CD4-positive, alpha-beta memory T cell (primary cell): ENCODE measurements at regions not wholly inside any gene's neighbourhood (a gene's known extent, or its start where the extent isn't known, plus 50 kb on each side); places are given as distances from the start of the nearest gene placed in this dataset.

Experiments used
- CTCF ChIA-PET: fragments of 350-600 bp; sonication (Branson Sonifier 250); formaldehyde crosslinking; loops from one replicate; lab custom pipeline; 2021; ENCODE audit warnings: inconsistent platforms; ENCODE audit not compliant: partially characterized antibody; lab: Charles Lee
- POLR2A ChIA-PET: fragments of 350-600 bp; sonication (Branson Sonifier 250); formaldehyde crosslinking; loops from one replicate; lab custom pipeline; 2021; ENCODE audit not compliant: partially characterized antibody; lab: Charles Lee
- DNase-seq, 5 donors: peaks; one replicate each; pipeline versions ENCODE4 v3.0.0 to v3.0.0-alpha.2; 2020 to 2022; ENCODE audit warnings: mixed read lengths in 1 of 5
- H3K27ac ChIP-seq: one replicate; pipeline ENCODE4 v1.7.0; 2013; ENCODE audit warnings: low read depth, low read length
- H3K27me3 ChIP-seq: 2 replicates; pipeline ENCODE4 v1.7.0; 2013; ENCODE audit warnings: mild to moderate bottlenecking, low read length, moderate library complexity; ENCODE audit not compliant: insufficient read depth
- H3K36me3 ChIP-seq: 2 replicates; pipeline ENCODE4 v1.7.0; 2013; ENCODE audit warnings: mild to moderate bottlenecking, low read length, moderate library complexity; ENCODE audit not compliant: insufficient read depth
- H3K4me1 ChIP-seq: 2 replicates; pipeline ENCODE4 v1.7.0; 2013; ENCODE audit warnings: mild to moderate bottlenecking, low read length, moderate library complexity; ENCODE audit not compliant: insufficient read depth
- H3K4me3 ChIP-seq, 2 donors: one replicate each; pipeline ENCODE4 v1.7.0; 2013; ENCODE audit warnings: low read length in 2 of 2, mild to moderate bottlenecking in 1 of 2
- H3K9me3 ChIP-seq, 2 donors: one replicate each; pipeline ENCODE4 v1.7.0; 2013; ENCODE audit warnings: low read length in 2 of 2, control low read depth in 1 of 2; ENCODE audit not compliant: control insufficient read depth in 1 of 2
- H3K27ac Mint-ChIP-seq, 7 donors: one replicate each; pipeline ENCODE4 v1.8.0; 2020 to 2021; ENCODE audit warnings: mixed read lengths in 7 of 7, mild to moderate bottlenecking in 6 of 7, inconsistent platforms in 3 of 7, moderate library complexity in 3 of 7
- H3K27me3 Mint-ChIP-seq, 2 donors: one replicate each; pipeline ENCODE4 v1.8.0; 2020 to 2021; ENCODE audit warnings: mixed read lengths in 2 of 2
- H3K36me3 Mint-ChIP-seq, 2 donors: one replicate each; pipeline ENCODE4 v1.8.0; 2020 to 2021; ENCODE audit warnings: mixed read lengths in 2 of 2, inconsistent platforms in 1 of 2, mild to moderate bottlenecking in 1 of 2
- H3K4me1 Mint-ChIP-seq, 4 donors: one replicate each; pipeline ENCODE4 v1.8.0; 2020 to 2021; ENCODE audit warnings: mixed read lengths in 4 of 4, mild to moderate bottlenecking in 1 of 4
- H3K4me3 Mint-ChIP-seq, 8 donors: one replicate each; pipeline ENCODE4 v1.8.0; 2020 to 2021; ENCODE audit warnings: mixed read lengths in 8 of 8, mild to moderate bottlenecking in 7 of 8, moderate library complexity in 6 of 8, inconsistent platforms in 3 of 8
- H3K9me3 Mint-ChIP-seq, 8 donors: one replicate each; pipeline ENCODE4 v1.8.0; 2020 to 2021; ENCODE audit warnings: mixed read lengths in 8 of 8, mild to moderate bottlenecking in 5 of 8, inconsistent platforms in 3 of 8, moderate library complexity in 1 of 8
- intact Hi-C: fragments of 100-400 bp; cut with micrococcal nuclease; formaldehyde crosslinking; loops from one replicate; pipeline ENCODE4 v1.15.1; 2023

GRCh38 chr13:31437975-31438374, 238.2 kb downstream of the B3GLCT start:
- CTCF ChIA-PET, result interaction anchor here (1.1 to 2.4 kb wide), 2 partner anchors 11 to 14 kb away, joined by 5 to 8 read pairs; no protein-coding TSS in a partner anchor
- POLR2A ChIA-PET, result no interaction called here
- Mint-ChIP-seq H3K9me3 (no peaks in the 10 kb centered on the region), H3K27me3 (peaks cover 7 to 17% of the 10 kb centered on the region in 2 donors), H3K27ac (no peak overlapping the region), H3K36me3 (no peaks in the 10 kb centered on the region), H3K4me3 (no peak overlapping the region), H3K4me1 (no peaks in the 10 kb centered on the region)
- intact Hi-C loops, result no loop called here
- Histone ChIP-seq H3K27ac (no peak overlapping the region), H3K27me3 (no peaks in the 10 kb centered on the region), H3K36me3 (no peaks in the 10 kb centered on the region), H3K4me1 (no peaks in the 10 kb centered on the region), H3K4me3 (no peak overlapping the region), H3K9me3 (no peaks in the 10 kb centered on the region)
- no peak for DNase-seq

GRCh38 chr13:31440132-31440531, 240.4 kb downstream of the B3GLCT start:
- Mint-ChIP-seq H3K27ac (no peak overlapping the region), H3K36me3 (no peaks in the 10 kb centered on the region), H3K9me3 (no peaks in the 10 kb centered on the region), H3K27me3 (peaks cover 7 to 25% of the 10 kb centered on the region in 2 donors), H3K4me3 (no peak overlapping the region), H3K4me1 (no peaks in the 10 kb centered on the region)
- DNase-seq, result no peak
- ChIA-PET CTCF (no interaction called here), POLR2A (no interaction called here)
- Histone ChIP-seq H3K36me3 (no peaks in the 10 kb centered on the region), H3K4me1 (no peaks in the 10 kb centered on the region), H3K27ac (no peak overlapping the region), H3K27me3 (no peaks in the 10 kb centered on the region), H3K9me3 (no peaks in the 10 kb centered on the region), H3K4me3 (no peak overlapping the region)
- intact Hi-C loops, result no loop called here

GRCh38 chr13:31441800-31442510, 242.2 kb downstream of the B3GLCT start:
- Histone ChIP-seq H3K27me3 (no peaks in the 10 kb centered on the region), H3K9me3 (no peaks in the 10 kb centered on the region), H3K4me3 (no peak overlapping the region), H3K36me3 (no peaks in the 10 kb centered on the region), H3K4me1 (no peaks in the 10 kb centered on the region), H3K27ac (no peak overlapping the region)
- Mint-ChIP-seq H3K27me3 (peaks cover 9 to 30% of the 10 kb centered on the region in 2 donors), H3K36me3 (no peaks in the 10 kb centered on the region), H3K4me3 (no peak overlapping the region), H3K9me3 (no peaks in the 10 kb centered on the region), H3K27ac (no peak overlapping the region), H3K4me1 (no peaks in the 10 kb centered on the region)
- POLR2A ChIA-PET, result no interaction called here
- intact Hi-C loops, result no loop called here
- CTCF ChIA-PET, result interaction anchor here (1.1 to 1.4 kb wide), 2 partner anchors 11 to 21 kb away, joined by 4 to 5 read pairs; no protein-coding TSS in a partner anchor
- DNase-seq, result no peak

GRCh38 chr13:31442571-31442970, 242.8 kb downstream of the B3GLCT start:
- H3K4me1 ChIP-seq, result no peaks in the 10 kb centered on the region
- no peaks in the 10 kb centered on the region for H3K9me3 ChIP-seq
- no peak overlapping the region for H3K27ac ChIP-seq
- intact Hi-C loops, result no loop called here
- POLR2A ChIA-PET, result no interaction called here
- Mint-ChIP-seq H3K27ac (no peak overlapping the region), H3K36me3 (no peaks in the 10 kb centered on the region), H3K4me3 (no peak overlapping the region), H3K27me3 (peaks cover 10 to 32% of the 10 kb centered on the region in 2 donors), H3K4me1 (no peaks in the 10 kb centered on the region), H3K9me3 (no peaks in the 10 kb centered on the region)
- CTCF ChIA-PET, result interaction anchor here (1.1 to 1.4 kb wide), 2 partner anchors 11 to 22 kb away, joined by 4 to 5 read pairs; no protein-coding TSS in a partner anchor
- no peak for DNase-seq
- H3K36me3 ChIP-seq, result no peaks in the 10 kb centered on the region
- no peaks in the 10 kb centered on the region for H3K27me3 ChIP-seq
- no peak overlapping the region for H3K4me3 ChIP-seq

GRCh38 chr13:31444266-31444856, 244.6 kb downstream of the B3GLCT start:
- Mint-ChIP-seq H3K4me1 (no peaks in the 10 kb centered on the region), H3K9me3 (no peaks in the 10 kb centered on the region), H3K36me3 (no peaks in the 10 kb centered on the region), H3K27ac (no peak overlapping the region), H3K4me3 (no peak overlapping the region), H3K27me3 (peaks cover 11 to 26% of the 10 kb centered on the region in 2 donors)
- no peaks in the 10 kb centered on the region for H3K4me1 ChIP-seq
- intact Hi-C loops, result no loop called here
- ChIA-PET CTCF (no interaction called here), POLR2A (no interaction called here)
- H3K4me3 ChIP-seq, result no peak overlapping the region
- H3K27me3 ChIP-seq, result no peaks in the 10 kb centered on the region
- H3K36me3 ChIP-seq, result no peaks in the 10 kb centered on the region
- no peaks in the 10 kb centered on the region for H3K9me3 ChIP-seq
- no peak for DNase-seq
- H3K27ac ChIP-seq, result no peak overlapping the region

- intact Hi-C loops, result no loop called here
- Histone ChIP-seq H3K27ac (no peak overlapping the region), H3K36me3 (no peaks in the 10 kb centered on the region), H3K4me3 (no peak overlapping the region), H3K27me3 (no peaks in the 10 kb centered on the region), H3K9me3 (no peaks in the 10 kb centered on the region), H3K4me1 (no peaks in the 10 kb centered on the region)
- ChIA-PET CTCF (interaction anchor here (0.9 kb wide), 1 partner anchor 21 kb away, joined by 3 read pairs; no protein-coding TSS in a partner anchor), POLR2A (no interaction called here)
- H3K9me3 Mint-ChIP-seq, result peaks cover 0 to 1% (median 0%) of the 10 kb centered on the region in 8 donors
- peaks cover 5 to 7% of the 10 kb centered on the region in 2 donors for H3K27me3 Mint-ChIP-seq
- H3K27ac Mint-ChIP-seq, result no peak overlapping the region
- H3K4me1 Mint-ChIP-seq, result no peaks in the 10 kb centered on the region
- no peak overlapping the region for H3K4me3 Mint-ChIP-seq
- no peak for DNase-seq
- no peaks in the 10 kb centered on the region for H3K36me3 Mint-ChIP-seq
Measured at GRCh38 chr13:31452525-31452924, 252.8 kb downstream of the B3GLCT start.

- intact Hi-C loops, result no loop called here
- Histone ChIP-seq H3K9me3 (no peaks in the 10 kb centered on the region), H3K4me1 (no peaks in the 10 kb centered on the region), H3K36me3 (no peaks in the 10 kb centered on the region), H3K27me3 (no peaks in the 10 kb centered on the region), H3K4me3 (no peak overlapping the region), H3K27ac (no peak overlapping the region)
- Mint-ChIP-seq H3K27me3 (peaks cover 4 to 7% of the 10 kb centered on the region in 2 donors), H3K9me3 (peaks cover 0 to 6% (median 0%) of the 10 kb centered on the region in 8 donors), H3K4me1 (no peaks in the 10 kb centered on the region), H3K4me3 (no peak overlapping the region), H3K27ac (no peak overlapping the region), H3K36me3 (no peaks in the 10 kb centered on the region)
- ChIA-PET POLR2A (no interaction called here), CTCF (no interaction called here)
- no peak for DNase-seq
Measured at GRCh38 chr13:31455581-31455980, 255.8 kb downstream of the B3GLCT start.
